HUES6 (cell line): ENCODE measurements at regions not wholly inside any gene's neighbourhood (a gene's known extent, or its start where the extent isn't known, plus 50 kb on each side); places are given as distances from the start of the nearest gene placed in this dataset.

Experiments
- H3K27ac ChIP-seq: 2 replicates; pipeline ENCODE4 v1.7.0; 2013; ENCODE audit warnings: low read depth, mild to moderate bottlenecking, low read length, inconsistent platforms
- H3K27me3 ChIP-seq: 2 replicates; pipeline ENCODE4 v1.6.1; 2013; ENCODE audit warnings: low read length; ENCODE audit not compliant: control insufficient read depth, insufficient read depth
- H3K36me3 ChIP-seq: 2 replicates; pipeline ENCODE4 v1.6.1; 2013; ENCODE audit warnings: low read length; ENCODE audit not compliant: control insufficient read depth, insufficient read depth
- H3K4me1 ChIP-seq: 2 replicates; pipeline ENCODE4 v1.6.1; 2013; ENCODE audit warnings: low read length; ENCODE audit not compliant: control insufficient read depth, insufficient read depth
- H3K4me3 ChIP-seq: 2 replicates; pipeline ENCODE4 v1.5.1; 2013; ENCODE audit warnings: low read depth, low read length
- H3K9ac ChIP-seq: one replicate; pipeline ENCODE4 v1.6.1; 2013; ENCODE audit warnings: mild to moderate bottlenecking, low read length
- H3K9me3 ChIP-seq: 2 replicates; pipeline ENCODE4 v1.6.1; 2013; ENCODE audit warnings: low read depth, low read length; ENCODE audit not compliant: control insufficient read depth, insufficient read depth

GRCh38 chr1:209509039-209509438, 74.5 kb upstream of the CAMK1G start:
- Histone ChIP-seq H3K36me3 (no peaks in the 10 kb centered on the region), H3K27me3 (no peaks in the 10 kb centered on the region), H3K9me3 (0 out of 2 replicates have a peak, but pooled peaks cover 4% of the 10 kb centered on the region), H3K9ac (no peak overlapping the region), H3K27ac (no peak overlapping the region), H3K4me1 (peaks cover 32% of the 10 kb centered on the region; the same call in 1 of the 2 replicates), H3K4me3 (no peak overlapping the region)

- Histone ChIP-seq H3K9ac (no peak overlapping the region), H3K27me3 (no peaks in the 10 kb centered on the region), H3K9me3 (0 out of 2 replicates have a peak, but pooled peaks cover 4% of the 10 kb centered on the region), H3K4me3 (no peak overlapping the region), H3K4me1 (peaks cover 31% of the 10 kb centered on the region; the same call in 1 of the 2 replicates), H3K27ac (no peak overlapping the region), H3K36me3 (no peaks in the 10 kb centered on the region)
Measured at GRCh38 chr1:209510063-209510462, 73.5 kb upstream of the CAMK1G start.

- H3K9ac ChIP-seq: no peak overlapping the region
- peaks cover 21% of the 10 kb centered on the region; the same call in 1 of the 2 replicates for H3K4me1 ChIP-seq
- no peaks in the 10 kb centered on the region for H3K36me3 ChIP-seq
- H3K27me3 ChIP-seq: no peaks in the 10 kb centered on the region
- 0 out of 2 replicates have a peak, but pooled peaks cover 4% of the 10 kb centered on the region for H3K9me3 ChIP-seq
- H3K27ac ChIP-seq: no peak overlapping the region
- H3K4me3 ChIP-seq: no peak overlapping the region
Measured at GRCh38 chr1:209511169-209511568, 72.3 kb upstream of the CAMK1G start.

DNA sequence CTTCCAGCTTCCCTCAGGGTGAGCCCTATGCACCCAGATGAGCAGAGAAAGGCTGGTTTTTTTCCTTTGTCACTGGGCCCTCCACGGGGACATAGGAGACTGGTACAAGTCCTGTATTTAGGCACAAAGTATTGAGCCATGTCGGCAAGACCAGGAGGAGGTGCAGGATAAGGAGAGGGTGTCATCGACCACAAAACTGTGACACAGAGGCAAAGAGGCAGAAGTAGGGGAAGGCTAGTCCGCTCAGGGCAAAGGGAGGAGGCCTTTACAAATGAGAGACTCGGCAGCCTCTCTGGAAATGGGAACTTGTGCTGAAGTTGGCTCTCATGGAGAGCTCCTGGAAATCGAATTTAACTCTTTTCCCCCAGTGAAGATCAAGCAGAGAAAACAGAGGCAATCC, 70.7 kb upstream of the CAMK1G start:
- Histone ChIP-seq H3K27me3 (no peaks in the 10 kb centered on the region), H3K9ac (no peak overlapping the region), H3K4me3 (no peak overlapping the region), H3K4me1 (peaks cover 18% of the 10 kb centered on the region; the same call in 1 of the 2 replicates), H3K9me3 (0 out of 2 replicates have a peak, but pooled peaks cover 4% of the 10 kb centered on the region), H3K27ac (no peak overlapping the region), H3K36me3 (no peaks in the 10 kb centered on the region)

DNA sequence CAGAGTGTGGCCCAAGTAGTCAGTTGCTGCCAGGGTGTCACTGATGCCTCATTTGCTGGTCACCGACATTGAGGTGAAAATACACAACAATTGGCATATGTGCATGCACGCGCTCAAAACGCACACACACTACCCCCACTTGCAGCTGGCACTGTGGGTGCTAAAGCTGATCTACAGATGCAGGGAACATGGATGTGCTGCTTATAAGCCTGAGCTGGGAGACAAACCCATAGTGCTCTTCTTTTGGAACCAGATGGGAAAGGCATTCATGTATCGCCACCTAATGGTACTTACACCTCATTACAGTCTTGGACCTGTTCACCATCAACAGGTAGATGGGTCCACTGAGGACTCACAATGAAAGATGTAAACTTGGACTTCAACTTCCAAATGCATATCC, 70.3 kb upstream of the CAMK1G start:
- H3K27me3 ChIP-seq: no peaks in the 10 kb centered on the region
- no peaks in the 10 kb centered on the region for H3K36me3 ChIP-seq
- H3K9me3 ChIP-seq: 0 out of 2 replicates have a peak, but pooled peaks cover 4% of the 10 kb centered on the region
- no peak overlapping the region for H3K9ac ChIP-seq
- H3K27ac ChIP-seq: no peak overlapping the region
- peaks cover 18% of the 10 kb centered on the region; the same call in 1 of the 2 replicates for H3K4me1 ChIP-seq
- no peak overlapping the region for H3K4me3 ChIP-seq

DNA sequence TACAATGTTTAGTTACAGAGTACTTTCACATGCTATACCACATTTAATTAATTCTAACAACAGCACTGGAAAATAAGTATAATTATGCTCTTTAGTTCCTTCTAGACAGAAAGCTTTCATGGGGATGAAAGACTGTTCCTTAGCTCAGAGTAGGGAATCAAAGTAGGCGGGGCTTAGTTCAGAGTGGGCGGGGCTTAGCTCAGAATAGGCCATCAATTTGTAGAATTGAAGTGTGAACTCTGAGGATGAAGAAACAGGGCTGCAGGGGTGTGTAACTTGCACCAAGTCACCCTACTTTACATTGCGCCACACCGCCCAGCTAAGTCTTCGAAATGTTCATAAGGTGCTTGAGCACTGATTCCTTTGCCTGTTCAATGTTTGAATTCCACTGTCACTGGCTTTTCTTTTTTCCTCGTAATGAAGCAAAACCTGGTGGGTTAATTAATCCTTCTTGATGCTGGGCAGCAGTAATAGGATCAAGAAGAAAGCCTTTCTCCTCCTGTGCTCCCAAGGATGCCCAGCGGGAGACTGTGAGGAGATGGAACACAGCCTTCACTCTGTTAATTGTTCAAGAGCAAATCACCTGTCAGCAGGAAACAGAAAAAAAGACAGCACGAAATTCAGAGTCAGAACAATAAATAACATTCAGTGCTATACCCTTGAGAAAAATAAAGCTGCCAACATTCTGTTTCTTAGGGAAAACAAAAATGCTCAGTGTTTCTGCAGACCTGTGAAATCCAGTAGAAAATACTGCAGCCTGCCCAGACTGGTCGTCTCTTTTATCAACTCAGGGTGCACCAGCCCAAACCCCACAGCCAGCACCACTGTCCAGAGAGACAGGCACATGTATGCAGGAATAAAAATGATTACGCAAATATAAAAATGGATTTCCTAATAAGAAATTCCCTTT, 66.5 kb upstream of the CAMK1G start:
- H3K36me3 ChIP-seq: no peaks in the 10 kb centered on the region
- H3K27ac ChIP-seq: no peak overlapping the region
- no peaks in the 10 kb centered on the region for H3K9me3 ChIP-seq
- peaks cover 7% of the 10 kb centered on the region; the same call in 1 of the 2 replicates for H3K4me1 ChIP-seq
- no peak overlapping the region for H3K4me3 ChIP-seq
- H3K9ac ChIP-seq: no peak overlapping the region
- no peaks in the 10 kb centered on the region for H3K27me3 ChIP-seq

DNA sequence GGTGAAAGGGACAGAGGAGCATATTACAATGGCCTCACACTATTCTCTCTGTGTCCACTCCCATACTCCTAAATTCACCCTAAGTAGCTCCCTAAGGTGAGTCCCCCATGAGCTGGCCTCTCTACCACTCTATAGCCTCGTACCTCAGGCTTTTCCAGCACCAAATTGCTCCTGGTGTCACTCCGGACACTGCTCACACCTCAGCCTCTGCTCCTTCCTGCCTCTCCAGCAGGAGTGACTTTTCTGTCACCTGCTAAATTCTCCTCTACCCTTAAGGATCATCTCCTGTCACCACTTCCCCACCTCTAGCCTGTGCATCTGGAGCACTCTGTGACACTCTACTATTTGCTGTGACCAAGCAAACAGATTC, 65.8 kb upstream of the CAMK1G start:
- Histone ChIP-seq H3K27me3 (no peaks in the 10 kb centered on the region), H3K4me1 (peaks cover 5% of the 10 kb centered on the region; the same call in 1 of the 2 replicates)

GRCh38 chr1:209519786-209520185, 63.7 kb upstream of the CAMK1G start:
- Histone ChIP-seq H3K4me3 (no peak overlapping the region), H3K9me3 (no peaks in the 10 kb centered on the region), H3K4me1 (no peaks in the 10 kb centered on the region), H3K27ac (no peak overlapping the region), H3K27me3 (no peaks in the 10 kb centered on the region), H3K36me3 (no peaks in the 10 kb centered on the region), H3K9ac (no peak overlapping the region)

More for the DNA sequence above, 65.8 kb upstream of the CAMK1G start:
- no peak overlapping the region for H3K9ac ChIP-seq
- no peak overlapping the region for H3K4me3 ChIP-seq
- no peaks in the 10 kb centered on the region for H3K9me3 ChIP-seq
- no peak overlapping the region for H3K27ac ChIP-seq
- H3K36me3 ChIP-seq: no peaks in the 10 kb centered on the region

GRCh38 chr1:209522826-209523225, 60.7 kb upstream of the CAMK1G start:
- no peaks in the 10 kb centered on the region; the same call in 1 of the 2 replicates for H3K4me1 ChIP-seq
- no peaks in the 10 kb centered on the region for H3K9me3 ChIP-seq
- no peak overlapping the region for H3K9ac ChIP-seq
- no peaks in the 10 kb centered on the region for H3K27me3 ChIP-seq
- H3K27ac ChIP-seq: no peak overlapping the region
- no peaks in the 10 kb centered on the region for H3K36me3 ChIP-seq
- no peak overlapping the region for H3K4me3 ChIP-seq

GRCh38 chr1:209526137-209526536, 57.4 kb upstream of the CAMK1G start:
- no peak overlapping the region for H3K4me3 ChIP-seq
- H3K4me1 ChIP-seq: no peaks in the 10 kb centered on the region; the same call in 1 of the 2 replicates
- no peaks in the 10 kb centered on the region for H3K36me3 ChIP-seq
- no peak overlapping the region for H3K9ac ChIP-seq
- H3K27me3 ChIP-seq: 0 out of 2 replicates have a peak, but pooled peaks cover 5% of the 10 kb centered on the region
- H3K9me3 ChIP-seq: no peaks in the 10 kb centered on the region
- no peak overlapping the region for H3K27ac ChIP-seq

GRCh38 chr1:209527372-209527771, 56.1 kb upstream of the CAMK1G start:
- Histone ChIP-seq H3K9ac (no peak overlapping the region), H3K4me3 (no peak overlapping the region), H3K27me3 (0 out of 2 replicates have a peak, but pooled peaks cover 6% of the 10 kb centered on the region), H3K4me1 (no peaks in the 10 kb centered on the region; the same call in 1 of the 2 replicates), H3K36me3 (no peaks in the 10 kb centered on the region), H3K9me3 (no peaks in the 10 kb centered on the region), H3K27ac (no peak overlapping the region)
